IMR-90 (cell line): ENCODE measurements at regions not wholly inside any gene's neighbourhood (a gene's known extent, or its start where the extent isn't known, plus 50 kb on each side); places are given as distances from the start of the nearest gene placed in this dataset.

ENCODE experiments used
- ATAC-seq: fragments of 200-7000 bp; cut with Tn5 transposase; 2 replicates; pipeline ENCODE4 v1.9.1; 2020; ENCODE audit warnings: low read depth, mild to moderate bottlenecking, moderate library complexity
- BruUV-seq: library from RNA; stranded (reverse); fragments of 400-500 nt; replicated peaks from 2 replicates; lab custom pipeline; 2021; lab: Mats Ljungman, UMichigan
- CTCF ChIA-PET: fragments of 300-600 bp; formaldehyde crosslinking; extraction: SDS; loops from one replicate; lab custom pipeline; 2021; ENCODE audit warnings: antibody characterized with exemption; lab: Yijun Ruan, JAX
- POLR2A ChIA-PET: fragments of 300-600 bp; sonication (Branson Sonifier 250); formaldehyde crosslinking; loops from one replicate; lab custom pipeline; 2022; ENCODE audit warnings: antibody characterized with exemption; ENCODE audit not compliant: unreplicated experiment; lab: Charles Lee
- DNase-seq: peaks from one replicate; pipeline ENCODE4 v3.0.0; 2013
- H2AFZ ChIP-seq: replicated peaks from 2 replicates; pipeline ENCODE3; 2013; ENCODE audit warnings: low read length, mild to moderate bottlenecking; ENCODE audit not compliant: poor library complexity
- H2AK5ac ChIP-seq: 2 replicates; pipeline ENCODE4 v1.6.1; 2013; ENCODE audit warnings: low read depth, low read length, inconsistent platforms
- H2AK9ac ChIP-seq: replicated peaks from 2 replicates; pipeline ENCODE3; 2013; ENCODE audit warnings: mild to moderate bottlenecking, low read depth, low read length, moderate library complexity; ENCODE audit not compliant: poor library complexity
- H2BK120ac ChIP-seq: 2 replicates; pipeline ENCODE4 v1.6.1; 2013; ENCODE audit warnings: low read depth, low read length, inconsistent platforms
- H2BK15ac ChIP-seq: 3 replicates; pipeline ENCODE4 v1.6.1; 2013; ENCODE audit warnings: low read depth, low read length, inconsistent platforms
- H2BK20ac ChIP-seq: 2 replicates; pipeline ENCODE4 v1.6.1; 2013; ENCODE audit warnings: low read depth, mild to moderate bottlenecking, inconsistent platforms, low read length, moderate library complexity
- H2BK5ac ChIP-seq: 2 replicates; pipeline ENCODE4 v1.6.1; 2013; ENCODE audit warnings: mild to moderate bottlenecking, low read depth, low read length, inconsistent platforms; ENCODE audit not compliant: poor library complexity, severe bottlenecking
- H3K14ac ChIP-seq: replicated peaks from 2 replicates; pipeline ENCODE4 v1.6.1; 2013; ENCODE audit warnings: low read depth, low read length, inconsistent platforms
- H3K18ac ChIP-seq: 2 replicates; pipeline ENCODE4 v1.6.1; 2013; ENCODE audit warnings: low read depth, low read length, control low read depth
- H3K23ac ChIP-seq: 2 replicates; pipeline ENCODE4 v1.6.1; 2013; ENCODE audit warnings: low read depth, low read length, inconsistent platforms
- H3K27ac ChIP-seq: 2 replicates; pipeline ENCODE4 v1.5.1; 2013; ENCODE audit warnings: mild to moderate bottlenecking, control low read depth, low read length; ENCODE audit not compliant: insufficient read depth
- H3K27me3 ChIP-seq: 2 replicates; pipeline ENCODE4 v1.6.1; 2013; ENCODE audit warnings: low read length; ENCODE audit not compliant: control insufficient read depth, insufficient read depth
- H3K36me3 ChIP-seq: 2 replicates; pipeline ENCODE4 v1.6.1; 2013; ENCODE audit warnings: low read length, mixed read lengths; ENCODE audit not compliant: control insufficient read depth, insufficient read depth
- H3K4ac ChIP-seq: 2 replicates; pipeline ENCODE4 v1.6.1; 2013; ENCODE audit warnings: low read depth, low read length, inconsistent platforms
- H3K4me1 ChIP-seq: 2 replicates; pipeline ENCODE4 v1.6.1; 2013; ENCODE audit warnings: low read length, mixed read lengths; ENCODE audit not compliant: control insufficient read depth, insufficient read depth
- H3K4me2 ChIP-seq: 2 replicates; pipeline ENCODE4 v1.6.1; 2013; ENCODE audit warnings: low read depth, mild to moderate bottlenecking, control low read depth, low read length, moderate library complexity
- H3K4me3 ChIP-seq: 2 replicates; pipeline ENCODE4 v1.5.1; 2013; ENCODE audit warnings: low read depth, mild to moderate bottlenecking, control low read depth, low read length, moderate library complexity; ENCODE audit not compliant: insufficient read depth
- H3K56ac ChIP-seq: 2 replicates; pipeline ENCODE4 v1.6.1; 2013; ENCODE audit warnings: low read length, inconsistent platforms; ENCODE audit not compliant: insufficient read depth; ENCODE audit errors: extremely low read depth
- H3K79me1 ChIP-seq, 2 experiments: 2 replicates each; pipeline ENCODE4 v1.6.1; 2013; ENCODE audit warnings: low read length in 2 of 2, inconsistent platforms in 1 of 2, low read depth in 1 of 2
- H3K9ac ChIP-seq: 2 replicates; pipeline ENCODE4 v1.6.1; 2013; ENCODE audit warnings: low read depth, low read length, control low read depth
- H3K9me1 ChIP-seq: 2 replicates; pipeline ENCODE4 v1.6.1; 2013; ENCODE audit warnings: low read length, inconsistent platforms; ENCODE audit not compliant: insufficient read depth
- H3K9me3 ChIP-seq: 2 replicates; pipeline ENCODE4 v1.6.1; 2013; ENCODE audit warnings: low read length; ENCODE audit not compliant: control insufficient read depth, insufficient read depth
- H4K20me1 ChIP-seq: 2 replicates; pipeline ENCODE4 v1.6.1; 2013; ENCODE audit warnings: low read length, inconsistent platforms; ENCODE audit not compliant: insufficient read depth
- H4K5ac ChIP-seq: 2 replicates; pipeline ENCODE4 v1.6.1; 2013; ENCODE audit warnings: mild to moderate bottlenecking, low read depth, low read length, control low read depth
- H4K8ac ChIP-seq, 2 experiments: 2 replicates each; pipeline ENCODE4 v1.6.1; 2013; ENCODE audit warnings: low read depth in 2 of 2, low read length in 2 of 2, control low read depth in 1 of 2, inconsistent platforms in 1 of 2
- H4K91ac ChIP-seq: 2 replicates; pipeline ENCODE4 v1.6.1; 2013; ENCODE audit warnings: low read depth, low read length, inconsistent platforms; ENCODE audit not compliant: insufficient read depth
- BHLHE40 ChIP-seq: fragments of 150-350 bp; IDR thresholded peaks from 2 replicates; pipeline ENCODE4 v1.6.1; 2016; ENCODE audit warnings: mild to moderate bottlenecking, low read depth, low read length
- CEBPB ChIP-seq: IDR thresholded peaks from 2 replicates; pipeline ENCODE4 v1.6.1; 2012; ENCODE audit warnings: low read depth, low read length, improper control_type of control experiment
- CHD1 ChIP-seq: IDR thresholded peaks from 2 replicates; pipeline ENCODE4 v1.6.1; 2012; ENCODE audit warnings: low read depth, low read length, improper control_type of control experiment
- CTCF ChIP-seq: conservative IDR thresholded peaks from 2 replicates; pipeline ENCODE4 v1.5.1; 2012; ENCODE audit warnings: mild to moderate bottlenecking, low read depth, low read length, improper control_type of control experiment
- FOS ChIP-seq: fragments of 150-350 bp; IDR thresholded peaks from 2 replicates; pipeline ENCODE4 v1.6.1; 2016; ENCODE audit warnings: low read depth, low read length
- MAFK ChIP-seq: IDR thresholded peaks from 2 replicates; pipeline ENCODE4 v1.6.1; 2012; ENCODE audit warnings: low read depth, low read length, improper control_type of control experiment
- MAZ ChIP-seq: IDR thresholded peaks from 2 replicates; pipeline ENCODE4 v1.6.1; 2012; ENCODE audit warnings: low read depth, mild to moderate bottlenecking, low read length, improper control_type of control experiment, moderate library complexity, borderline replicate concordance
- MXI1 ChIP-seq: IDR thresholded peaks from 2 replicates; pipeline ENCODE4 v1.6.1; 2012; ENCODE audit warnings: low read depth, mild to moderate bottlenecking, low read length, moderate library complexity, borderline replicate concordance
- NFE2L2 ChIP-seq: fragments of 150-350 bp; IDR thresholded peaks from 2 replicates; pipeline ENCODE4 v1.6.1; 2016; ENCODE audit warnings: low read depth, mild to moderate bottlenecking, low read length
- POLR2A ChIP-seq: IDR thresholded peaks from 2 replicates; pipeline ENCODE4 v1.6.1; 2012; ENCODE audit warnings: mild to moderate bottlenecking, low read depth, low read length
- RAD21 ChIP-seq: IDR thresholded peaks from 2 replicates; pipeline ENCODE4 v1.6.1; 2012; ENCODE audit warnings: low read length, improper control_type of control experiment
- RCOR1 ChIP-seq: IDR thresholded peaks from 2 replicates; pipeline ENCODE4 v1.6.1; 2012; ENCODE audit warnings: mild to moderate bottlenecking, low read length, improper control_type of control experiment; ENCODE audit not compliant: insufficient replicate concordance
- RFX5 ChIP-seq: IDR thresholded peaks from 2 replicates; pipeline ENCODE4 v1.8.0; 2012; ENCODE audit warnings: low read depth, mild to moderate bottlenecking, low read length, moderate library complexity
- SMC3 ChIP-seq: fragments of 150-350 bp; IDR thresholded peaks from 2 replicates; pipeline ENCODE4 v1.6.1; 2016; ENCODE audit warnings: low read depth, mild to moderate bottlenecking, antibody characterized with exemption, low read length, moderate library complexity
- USF2 ChIP-seq: fragments of 150-350 bp; IDR thresholded peaks from 2 replicates; pipeline ENCODE4 v1.6.1; 2017; ENCODE audit warnings: mild to moderate bottlenecking, antibody characterized with exemption, low read length, low read depth
- WGBS, 2 experiments: methylation state at CpG; one replicate each; pipeline versions ENCODE4 v1.1.5 to v1.1.7; 2013; ENCODE audit warnings: missing lambda C conversion rate in 2 of 2; ENCODE audit not compliant: insufficient read length in 1 of 2; ENCODE audit errors: extremely low coverage in 2 of 2; 5-methylcytosine and 5-hydroxymethylcytosine counted together
- dilution Hi-C: fragments of 300-500 bp; cut with HindIII; formaldehyde crosslinking; loops from one replicate; pipeline ENCODE4 v1.14.3; 2018; ENCODE audit warnings: low sequenced_read_pairs; ENCODE audit not compliant: unreplicated experiment
- in situ Hi-C: fragments of 300-500 bp; cut with MboI; formaldehyde crosslinking; loops from 3 replicates; pipeline ENCODE4 v1.14.3; 2019; ENCODE audit warnings: low sequenced_read_pairs, inconsistent platforms, mixed read lengths
- intact Hi-C: fragments of 100-400 bp; cut with micrococcal nuclease; formaldehyde crosslinking; loops from 2 replicates; pipeline ENCODE4 v1.10.0; 2022

GRCh38 chr2:234632527-234633391 is 135.9 kb upstream of the ARL4C start:
- H3K4me1 ChIP-seq: peaks cover 33% of the 10 kb centered on the region
- no peak overlapping the region for H3K4me3 ChIP-seq
- H3K9me3 ChIP-seq: no peaks in the 10 kb centered on the region
- peaks cover 11% of the 10 kb centered on the region for H3K9me1 ChIP-seq
- H2BK20ac ChIP-seq: peak overlapping the region; percentile 96
- BruUV-seq: no TSS peak
- H3K79me1 ChIP-seq: 0 out of 4 replicates have a peak, but pooled peaks cover 0 to 7% of the 10 kb centered on the region in 2 experiments
- POLR2A ChIA-PET: interaction anchor here (0.5 kb wide), 1 partner anchor 42 kb away, joined by 6 read pairs; no protein-coding TSS in a partner anchor
- H3K27me3 ChIP-seq: no peaks in the 10 kb centered on the region
- H3K14ac ChIP-seq: peak overlapping the region; percentile 81
- ATAC-seq (peak; percentile 91), DNase-seq (peak; percentile 100)
- H4K91ac ChIP-seq: peak overlapping the region; percentile 91
- H2BK120ac ChIP-seq: peak overlapping the region; percentile 97
- H3K4ac ChIP-seq: peak overlapping the region; percentile 91
- peak overlapping the region; percentile 72 for H3K4me2 ChIP-seq
- dilution Hi-C loops (no loop called here), in situ Hi-C loops (loop anchor here (5.0 kb wide), 1 partner anchor 75 kb away; no protein-coding TSS in a partner anchor), intact Hi-C loops (loop anchor here (1.0 to 5.0 kb wide), 6 partner anchors 130 to 475 kb away; no protein-coding TSS in a partner anchor)
- H3K9ac ChIP-seq: peak overlapping the region; percentile 52
- peak overlapping the region; percentile 98 for H3K18ac ChIP-seq
- peak overlapping the region; percentile 50 to 85 for H4K8ac ChIP-seq
- no CpG with 5 or more reads among the region's 12 CpGs for WGBS, 2 experiments
- no peaks in the 10 kb centered on the region for H3K36me3 ChIP-seq
- peak overlapping the region; percentile 80 for H3K23ac ChIP-seq
- peak overlapping the region; percentile 92 for H2BK15ac ChIP-seq
- peak overlapping the region; percentile 97 for H3K27ac ChIP-seq
- peak overlapping the region; percentile 69 for H2AK9ac ChIP-seq
- peak; percentile 25; the same call in 1 of the 2 replicates for TF ChIP-seq MAZ
- no peak; the same call in 1 of the 2 replicates for TF ChIP-seq RAD21
- TF ChIP-seq RCOR1: peak; percentile 96
- peak; percentile 76; the same call in 1 of the 2 replicates for TF ChIP-seq CHD1
- TF ChIP-seq CTCF: no peak
- no peak for TF ChIP-seq MXI1
- TF ChIP-seq FOS: peak; percentile 78
- no peak for TF ChIP-seq RFX5
- TF ChIP-seq CEBPB: peak; percentile 79
- no peak; the same call in 1 of the 2 replicates for TF ChIP-seq SMC3
- peak; percentile 48; the same call in 1 of the 2 replicates for TF ChIP-seq POLR2A
- peak; percentile 52 for TF ChIP-seq MAFK
- no peak for TF ChIP-seq USF2
- no peak for TF ChIP-seq NFE2L2
- peak; percentile 79 for TF ChIP-seq BHLHE40
- CTCF ChIA-PET: interaction anchor here (0.5 to 1.4 kb wide), 5 partner anchors 47 to 475 kb away, joined by 3 read pairs; no protein-coding TSS in a partner anchor
- H3K56ac ChIP-seq: peak overlapping the region; percentile 87
- H4K5ac ChIP-seq: peak overlapping the region; percentile 88
- H4K20me1 ChIP-seq: no peaks in the 10 kb centered on the region
- peak overlapping the region; percentile 70 for H2AFZ ChIP-seq
- H2BK5ac ChIP-seq: peak overlapping the region; percentile 94
- peak overlapping the region; percentile 86 for H2AK5ac ChIP-seq
